SKM-1 (cell line): ENCODE measurements at regions not wholly inside any gene's neighbourhood (a gene's known extent, or its start where the extent isn't known, plus 50 kb on each side); places are given as distances from the start of the nearest gene placed in this dataset.
A peak's percentile ranks its signal among the peaks of the same experiment; 100 is the strongest.
"Not testable (repeated sequence)": the region's sequence is repeated elsewhere in the genome, so short reads cannot be mapped to it uniquely, and the experiment has no call there.

Experiments
- DNase-seq: peaks from one replicate; lab custom pipeline; 2025; ENCODE audit not compliant: unreplicated experiment; lab: John Stamatoyannopoulos, UW

GRCh38 chr20:47957989-47958801, 172.9 kb upstream of the SULF2 start:
- not testable (repeated sequence) for DNase-seq

- DNase-seq = no peak
Observed at GRCh38 chr20:47957135-47957534, 171.9 kb upstream of the SULF2 start.

- DNase-seq = no peak
Observed at GRCh38 chr20:47956268-47956995, 171.2 kb upstream of the SULF2 start.

DNA sequence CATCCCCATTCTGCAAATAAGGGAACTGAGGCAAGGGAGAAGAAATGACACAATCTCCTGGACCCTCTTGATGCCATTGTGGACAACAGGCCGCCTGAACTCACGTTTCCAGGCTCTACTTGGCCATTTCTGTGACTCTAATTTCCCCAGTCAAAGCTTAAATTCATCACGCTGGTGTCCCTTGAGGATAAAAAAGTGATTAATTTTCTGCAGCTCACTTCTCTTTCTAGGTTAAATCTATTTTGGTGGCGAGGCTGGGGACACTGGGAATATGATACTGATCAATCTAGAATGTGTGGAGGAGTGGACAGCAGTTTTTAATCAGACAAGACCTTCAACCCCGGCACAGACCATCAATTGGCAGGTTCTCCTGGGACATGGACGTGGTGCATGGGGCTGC, 168.2 kb upstream of the SULF2 start:
- peak; percentile 47 for DNase-seq

GRCh38 chr20:47952023-47952564, 166.8 kb upstream of the SULF2 start:
- DNase-seq = no peak

DNA sequence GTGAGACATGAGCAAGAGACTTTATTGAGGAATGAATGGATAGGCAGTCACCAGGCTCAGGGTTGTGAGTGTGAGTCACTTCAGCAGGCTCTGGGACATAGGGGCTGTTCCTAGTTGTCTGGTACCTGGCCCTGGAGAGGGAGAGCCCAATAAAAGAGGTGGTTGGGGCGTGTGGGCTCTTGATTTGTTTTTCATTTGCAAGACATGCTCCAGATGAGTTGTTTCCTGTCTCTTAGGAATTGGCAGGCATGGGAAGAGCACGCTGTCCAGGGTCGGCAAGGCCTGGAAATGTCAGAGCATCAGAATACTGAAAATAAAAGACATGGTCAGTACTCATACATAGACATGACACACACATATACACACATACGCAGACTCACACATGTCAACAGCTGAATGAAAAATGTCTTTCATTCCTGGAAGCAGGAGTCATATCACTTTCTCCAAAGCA, 166.3 kb upstream of the SULF2 start:
- no peak for DNase-seq

DNA sequence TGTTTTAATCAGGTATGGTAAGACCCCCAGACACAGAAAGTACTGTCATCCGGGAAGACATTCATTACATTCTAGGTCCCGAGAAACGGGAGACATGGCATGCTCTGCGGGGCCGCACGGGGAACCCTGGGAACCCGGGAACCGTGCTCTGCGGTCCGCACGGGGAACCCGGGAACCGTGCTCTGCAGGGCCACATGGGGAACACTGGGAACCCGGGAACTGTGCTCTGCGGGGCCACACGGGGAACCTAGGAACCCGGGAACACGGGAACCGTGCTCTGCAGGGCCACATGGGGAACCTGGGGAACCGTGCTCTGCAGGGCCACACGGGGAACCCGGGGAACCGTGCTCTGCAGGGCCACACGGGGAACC, 165.6 kb upstream of the SULF2 start:
- no peak for DNase-seq

DNA sequence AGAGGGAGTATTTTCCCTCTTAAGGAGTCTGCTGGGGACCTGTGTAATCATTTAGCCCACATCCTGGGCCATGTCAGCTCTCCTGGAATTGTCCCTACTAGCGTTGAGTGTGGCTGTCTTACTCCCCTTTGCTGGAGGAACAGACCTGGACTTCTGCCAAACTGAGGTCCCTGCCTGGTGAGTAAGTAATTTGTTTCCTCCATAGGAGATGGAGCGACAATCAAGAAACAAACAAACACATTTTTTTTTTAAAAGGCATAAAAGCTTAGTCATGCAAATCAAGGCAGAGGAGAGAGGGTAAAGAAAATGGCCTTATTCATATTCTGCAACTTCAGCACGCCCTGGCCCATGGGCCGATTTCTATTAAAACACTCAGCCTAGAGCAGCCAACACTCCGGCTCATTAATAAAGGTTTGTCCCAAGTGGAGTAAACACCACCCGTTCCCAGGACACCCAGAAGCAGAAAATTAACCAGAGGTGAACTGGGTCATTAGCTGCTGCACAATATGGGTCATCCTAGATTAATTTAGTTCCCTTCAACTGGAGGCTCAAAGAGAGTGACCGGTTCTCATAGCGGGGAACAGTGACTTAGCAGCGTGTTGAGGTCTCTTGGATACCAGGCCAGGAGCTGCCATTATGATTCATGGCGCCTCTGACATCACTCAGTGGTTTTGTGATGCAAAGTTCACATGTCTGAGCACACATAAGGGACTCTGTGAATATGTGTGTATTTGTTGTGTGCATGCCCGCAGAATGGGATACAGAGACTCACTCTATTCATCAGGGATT, 165.0 kb upstream of the SULF2 start:
- no peak for DNase-seq

GRCh38 chr20:47949230-47949629, 163.9 kb upstream of the SULF2 start:
- DNase-seq = no peak

DNA sequence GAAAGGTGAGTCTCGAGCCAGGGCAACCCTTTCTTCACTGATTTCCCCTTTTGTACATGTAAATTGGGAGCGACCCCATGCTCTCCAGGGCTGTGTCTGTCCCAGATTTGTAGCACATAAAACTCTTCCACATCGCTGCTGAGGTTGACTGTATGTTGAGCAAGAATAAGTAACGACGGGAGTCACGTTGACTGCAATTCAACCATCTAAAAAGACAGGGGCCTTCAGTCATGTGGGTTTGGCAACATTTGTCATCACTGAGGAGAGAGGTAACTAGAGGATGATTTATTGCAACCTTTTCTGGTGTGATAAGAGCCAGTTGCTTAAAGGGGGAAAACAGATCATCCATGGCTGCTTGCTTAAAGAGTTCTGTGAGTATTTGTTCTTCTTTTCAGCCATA, 159.4 kb upstream of the SULF2 start:
- DNase-seq = peak; percentile 14

GRCh38 chr20:47941869-47942268, 156.6 kb upstream of the SULF2 start:
- no peak for DNase-seq

- no peak for DNase-seq
Observed at GRCh38 chr20:47940101-47940813, 155.0 kb upstream of the SULF2 start.

GRCh38 chr20:47936612-47937011, 151.3 kb upstream of the SULF2 start:
- no peak for DNase-seq

GRCh38 chr20:47934761-47935160, 149.5 kb upstream of the SULF2 start:
- no peak for DNase-seq

DNA sequence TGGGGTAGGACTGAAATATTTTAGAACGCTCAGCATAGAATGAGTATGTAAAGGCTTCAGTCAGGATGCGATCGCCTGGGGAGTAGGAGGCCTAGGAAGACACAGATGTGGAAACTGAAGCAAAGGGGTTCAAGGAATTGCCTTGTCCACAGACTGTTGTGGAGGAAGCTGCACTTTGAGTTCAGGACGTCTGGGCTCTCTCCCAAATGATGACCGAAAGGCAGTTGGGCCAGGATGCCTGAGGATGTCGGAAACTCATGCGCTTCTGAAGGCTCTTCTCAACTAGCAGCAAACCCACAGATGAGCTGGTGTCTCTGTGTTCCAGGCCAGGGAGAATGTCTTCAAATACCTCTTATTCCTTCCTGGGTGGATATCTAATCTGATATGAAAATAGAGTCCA, 146.2 kb upstream of the SULF2 start:
- no peak for DNase-seq

- DNase-seq = no peak
Observed at GRCh38 chr20:47931002-47931401, 145.7 kb upstream of the SULF2 start.

GRCh38 chr20:47929368-47930115, 144.3 kb upstream of the SULF2 start:
- no peak for DNase-seq

- DNase-seq = no peak
Observed at GRCh38 chr20:47927944-47928343, 142.7 kb upstream of the SULF2 start.

GRCh38 chr20:47927385-47927851, 142.1 kb upstream of the SULF2 start:
- DNase-seq = no peak

- DNase-seq = no peak
Observed at GRCh38 chr20:47926731-47927130, 141.4 kb upstream of the SULF2 start.
